ENCODE measurements at regions not wholly inside any gene's neighbourhood (a gene's known extent, or its start where the extent isn't known, plus 50 kb on each side); places are given as distances from the start of the nearest gene placed in this dataset.
A peak's percentile ranks its signal among the peaks of the same experiment; 100 is the strongest.

GRCh38 chr3:7793786-7794185 lies 707.8 kb upstream of the LMCD1 start:
- no peak for DNase-seq (ENCODE audit: low read depth)

GRCh38 chr3:7798276-7798675 lies 703.3 kb upstream of the LMCD1 start:
- no peak for DNase-seq (ENCODE audit: low read depth)

DNA sequence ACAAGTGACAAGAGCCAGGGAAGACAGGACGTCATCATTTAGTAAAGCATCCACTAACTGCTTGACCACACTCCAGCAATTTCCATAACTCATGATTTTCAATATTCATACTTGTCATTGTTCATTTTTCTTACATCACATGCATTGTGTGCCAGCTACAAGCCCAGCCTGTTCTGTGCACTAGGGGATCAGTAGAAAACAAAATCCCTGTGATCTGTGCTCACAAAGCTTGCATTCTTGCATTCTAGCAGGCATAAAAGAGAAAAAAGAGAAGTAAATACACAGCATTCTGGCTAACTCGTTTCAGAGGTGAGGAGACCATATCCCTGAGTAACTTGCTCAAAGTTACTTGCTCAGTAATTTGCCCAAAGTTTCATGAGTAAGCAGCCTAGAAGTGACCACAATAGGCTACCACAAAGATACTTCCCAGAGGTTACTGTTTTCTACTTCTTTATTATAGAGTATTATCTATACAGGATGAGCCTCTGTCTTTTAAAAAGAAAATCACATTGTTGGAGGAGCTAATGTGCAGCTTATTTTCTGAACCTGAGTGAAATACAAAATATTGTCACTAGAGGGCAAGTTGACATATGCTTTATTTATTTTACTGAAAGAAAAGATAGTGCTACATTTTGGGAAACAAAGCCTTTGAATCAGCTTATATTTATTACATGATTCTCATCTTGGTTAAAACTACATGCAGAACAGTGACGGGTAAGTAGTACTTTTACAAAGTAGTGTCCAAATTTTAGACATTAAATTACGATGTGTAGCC lies 701.4 kb upstream of the LMCD1 start:
- no peak for DNase-seq (ENCODE audit: low read depth)

DNA sequence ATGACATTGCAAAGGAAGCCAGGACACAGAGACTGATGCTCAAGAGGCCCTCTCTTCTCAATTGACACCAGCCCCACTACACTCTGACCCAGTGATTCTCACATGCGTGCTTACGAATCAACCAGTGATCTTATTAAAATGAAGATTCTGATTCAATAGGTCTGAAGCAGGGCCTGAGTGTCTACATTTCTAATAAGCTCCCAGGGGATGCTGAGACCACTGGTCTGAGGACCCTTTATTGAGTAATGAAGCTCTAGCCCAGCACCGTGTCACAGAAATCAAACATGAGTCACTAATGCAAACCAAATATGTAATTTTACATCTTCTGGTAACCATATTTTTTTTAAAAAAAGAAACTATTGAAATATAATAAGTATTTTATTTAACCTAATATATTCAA lies 689.1 kb upstream of the LMCD1 start:
- no peak for DNase-seq (ENCODE audit: low read depth)

GRCh38 chr3:7813365-7813764 lies 688.3 kb upstream of the LMCD1 start:
- DNase-seq (ENCODE audit: low read depth): no peak

GRCh38 chr3:7817239-7817638 lies 684.4 kb upstream of the LMCD1 start:
- no peak for DNase-seq (ENCODE audit: low read depth)

DNA sequence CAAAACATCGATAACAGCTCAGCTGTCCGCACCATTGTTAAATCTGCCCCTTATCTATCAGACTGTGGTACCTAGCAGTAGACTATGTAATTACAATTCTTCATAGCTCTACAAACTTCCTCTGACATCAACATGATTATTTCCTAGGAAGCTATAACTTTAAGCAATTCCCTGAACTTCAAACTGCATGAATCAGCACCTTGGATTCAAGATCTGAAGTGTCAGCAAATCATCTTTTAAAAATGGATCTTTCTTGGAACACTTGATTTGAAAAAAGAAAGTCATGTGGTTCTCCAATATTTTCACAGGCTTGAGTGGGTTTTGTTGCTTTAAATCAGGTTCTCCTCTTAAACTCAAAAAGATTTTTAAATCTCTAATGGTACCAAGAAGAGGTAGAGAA lies 680.7 kb upstream of the LMCD1 start:
- DNase-seq (ENCODE audit: low read depth): no peak

GRCh38 chr3:7821858-7822257 lies 679.8 kb upstream of the LMCD1 start:
- no peak for DNase-seq (ENCODE audit: low read depth)

DNA sequence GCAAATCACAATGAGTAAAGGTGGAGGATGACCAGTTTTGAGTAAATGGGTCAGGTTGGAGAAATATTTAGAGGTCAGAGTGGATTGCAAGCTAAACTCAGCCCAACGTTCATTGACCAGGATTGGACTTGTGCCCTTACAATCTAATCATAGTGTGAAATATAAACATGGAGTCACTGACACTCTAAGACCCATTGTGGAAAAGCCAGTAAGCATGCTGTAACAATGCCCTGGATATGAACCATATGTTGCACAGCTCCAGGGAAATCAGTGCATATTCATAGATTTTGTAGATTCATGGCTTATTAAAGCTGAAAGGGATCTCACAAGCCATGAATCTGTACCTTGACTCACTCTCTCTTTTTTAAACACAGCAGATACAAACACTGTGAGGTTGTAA lies 660.2 kb upstream of the LMCD1 start:
- DNase-seq (ENCODE audit: low read depth): no peak

GRCh38 chr3:7843441-7843840 lies 658.2 kb upstream of the LMCD1 start:
- DNase-seq (ENCODE audit: low read depth): no peak

GRCh38 chr3:7847021-7847420 lies 654.6 kb upstream of the LMCD1 start:
- DNase-seq (ENCODE audit: low read depth): no peak

GRCh38 chr3:7847521-7847920 lies 654.1 kb upstream of the LMCD1 start:
- DNase-seq (ENCODE audit: low read depth): no peak

- DNase-seq (ENCODE audit: low read depth): no peak
These were observed 647.4 kb upstream of the LMCD1 start for GRCh38 chr3:7854266-7854665.

DNA sequence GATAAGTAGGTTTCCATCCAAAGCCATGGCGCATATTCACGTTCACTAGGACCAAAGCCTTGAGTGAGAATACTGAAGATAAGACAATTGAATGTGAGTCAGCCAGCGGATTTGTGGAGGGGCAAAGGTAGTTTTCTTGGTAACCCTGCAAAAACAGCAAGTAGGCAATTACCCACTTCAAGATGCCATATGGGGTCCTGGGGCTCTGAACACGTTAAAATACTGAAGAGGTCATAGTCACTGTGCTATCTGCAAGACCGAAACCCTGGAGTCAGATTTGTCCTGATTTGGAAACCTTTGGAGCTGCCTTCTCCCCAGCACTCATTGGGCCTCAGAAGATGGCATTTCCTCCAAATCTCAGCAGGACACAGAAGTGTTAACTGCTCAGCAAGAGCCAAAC lies 646.9 kb upstream of the LMCD1 start:
- DNase-seq (ENCODE audit: low read depth): no peak

DNA sequence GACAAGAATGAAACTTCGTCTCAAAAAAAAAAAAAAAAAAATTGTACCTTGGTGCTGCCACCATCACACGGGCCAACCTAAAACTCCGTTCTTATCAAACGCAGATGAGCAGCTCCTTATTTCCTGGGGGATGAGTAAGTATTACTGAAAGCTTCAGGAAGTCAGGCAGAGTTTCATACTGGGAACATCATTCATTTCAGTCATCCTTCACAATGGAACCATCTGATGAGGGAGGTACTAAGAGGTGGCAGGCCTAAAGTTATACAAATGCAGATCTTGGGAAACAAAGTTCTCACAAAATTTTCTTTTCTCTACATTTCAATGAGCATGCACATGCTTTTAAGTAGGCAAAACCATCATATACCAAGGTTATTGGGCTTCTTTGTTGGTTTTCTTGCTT lies 636.0 kb upstream of the LMCD1 start:
- no peak for DNase-seq (ENCODE audit: low read depth)

DNA sequence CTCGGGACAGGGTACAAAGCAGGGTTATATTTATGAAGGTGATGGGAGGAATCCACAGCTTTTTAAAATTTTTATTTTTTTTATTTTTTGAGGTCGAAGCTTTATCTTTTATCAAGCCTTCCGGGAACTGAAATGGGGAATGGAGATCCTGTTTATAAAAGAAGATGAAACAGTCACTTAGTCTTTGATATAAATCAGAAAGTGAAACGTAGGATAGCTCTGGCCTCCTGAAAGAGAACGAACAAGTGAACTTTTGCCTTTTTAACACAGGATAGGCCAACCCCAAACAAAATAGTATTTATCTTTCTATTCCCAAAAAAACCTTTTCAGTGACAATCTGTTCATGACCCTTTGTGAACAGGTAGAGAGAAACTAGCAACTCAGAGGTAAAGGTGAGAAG lies 634.0 kb upstream of the LMCD1 start:
- no peak for DNase-seq (ENCODE audit: low read depth)

- DNase-seq (ENCODE audit: low read depth): no peak
These were observed 630.5 kb upstream of the LMCD1 start for GRCh38 chr3:7871003-7871560.

GRCh38 chr3:7874116-7874515 lies 627.5 kb upstream of the LMCD1 start:
- DNase-seq (ENCODE audit: low read depth): no peak

- no peak for DNase-seq (ENCODE audit: low read depth)
These were observed 625.7 kb upstream of the LMCD1 start for GRCh38 chr3:7875925-7876324.

DNA sequence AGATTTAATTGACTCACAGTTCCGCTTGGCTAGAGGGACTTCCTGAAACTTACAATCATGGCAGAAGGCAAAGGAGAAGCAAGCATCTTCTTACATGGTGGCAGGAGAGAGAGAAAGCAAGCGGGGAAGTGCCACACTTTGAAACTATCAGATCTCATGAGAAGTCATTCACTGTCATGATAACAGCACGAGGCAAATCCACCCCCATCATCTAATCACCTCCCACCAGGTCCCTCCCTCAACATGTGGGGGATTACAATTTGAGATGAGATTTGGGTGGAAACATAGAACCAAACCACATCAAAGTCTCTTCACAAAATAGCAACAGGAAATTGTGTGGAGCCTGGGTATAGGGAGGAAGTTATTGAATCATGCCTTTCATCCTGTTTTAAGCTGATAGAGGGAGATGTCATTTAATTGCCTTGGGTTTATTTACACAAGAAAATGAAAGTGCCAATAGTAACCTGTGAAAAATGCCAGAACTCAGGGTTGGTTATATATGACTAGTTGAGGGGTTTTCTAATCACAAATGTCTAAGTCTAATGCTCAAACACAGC lies 624.8 kb upstream of the LMCD1 start:
- peak; percentile 3 for DNase-seq (ENCODE audit: low read depth)

GRCh38 chr3:7877312-7877711 lies 624.3 kb upstream of the LMCD1 start:
- no peak for DNase-seq (ENCODE audit: low read depth)

DNA sequence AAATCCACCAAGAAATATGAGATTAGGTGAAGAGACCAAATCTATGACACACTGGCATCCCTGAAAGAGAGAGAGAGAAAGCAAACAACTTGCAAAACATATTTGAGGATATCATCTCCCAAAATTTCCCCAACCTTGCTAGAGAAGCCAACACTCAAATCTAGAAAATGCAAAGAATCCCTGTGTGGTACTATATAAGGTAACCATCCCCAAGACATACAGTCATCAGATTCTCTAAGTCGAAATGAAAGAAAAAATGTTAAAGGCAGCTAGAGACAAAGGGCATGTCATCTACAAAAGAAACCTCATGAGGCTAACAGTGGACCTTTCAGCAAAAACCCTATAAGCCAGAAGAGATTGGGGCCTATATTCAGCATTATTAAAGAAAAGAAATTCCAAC lies 622.1 kb upstream of the LMCD1 start:
- no peak for DNase-seq (ENCODE audit: low read depth)

- DNase-seq (ENCODE audit: low read depth): no peak
These were observed 619.7 kb upstream of the LMCD1 start for GRCh38 chr3:7881946-7882345.

DNA sequence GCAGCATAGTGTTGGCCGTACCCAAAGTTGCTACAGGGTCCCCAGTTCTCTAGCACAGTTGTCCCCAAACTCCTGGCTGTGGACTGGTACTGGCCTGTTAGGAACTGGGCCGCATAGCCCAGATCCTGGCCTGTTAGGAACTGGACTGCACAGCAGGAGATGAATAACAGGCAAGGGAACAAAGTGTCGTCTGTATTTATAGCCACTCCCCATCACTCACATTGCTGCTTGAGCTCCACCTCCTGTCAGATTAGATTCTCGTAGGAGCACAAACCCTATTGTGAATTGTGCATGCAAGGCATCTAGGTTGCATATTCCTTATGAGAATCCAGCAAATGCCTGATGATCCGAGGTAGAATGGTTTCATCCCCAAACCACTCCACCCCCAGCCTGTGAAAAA lies 604.0 kb upstream of the LMCD1 start:
- no peak for DNase-seq (ENCODE audit: low read depth)

Measured in M059J (cell line).